ENCODE measurements at regions not wholly inside any gene's neighbourhood (a gene's known extent, or its start where the extent isn't known, plus 50 kb on each side); places are given as distances from the start of the nearest gene placed in this dataset.

DNA sequence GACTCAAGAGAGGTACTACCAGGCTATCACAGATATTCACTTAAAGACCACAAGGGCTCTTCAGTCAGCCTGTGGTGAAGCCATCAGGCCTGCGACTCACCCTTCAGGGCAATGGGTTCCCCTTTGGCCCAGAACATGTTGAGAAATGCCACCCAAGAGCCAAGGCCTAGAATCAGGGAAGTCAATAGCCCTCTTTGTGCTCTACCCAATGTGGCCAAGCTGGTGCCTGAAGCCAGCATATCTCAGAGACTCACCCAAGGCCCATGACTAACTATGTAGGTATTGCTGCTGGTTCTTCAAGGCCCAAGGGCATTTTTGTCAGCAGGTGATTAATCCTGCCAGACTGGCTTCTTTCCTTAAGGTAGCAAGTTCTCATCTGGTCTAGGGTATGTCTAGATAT is 338.9 kb upstream of the SETBP1 start:
- Histone ChIP-seq H3K9me3 (no peaks in the 10 kb centered on the region), H3K27me3 (no peaks in the 10 kb centered on the region), H3K4me1 (no peaks in the 10 kb centered on the region), H3K27ac (no peak overlapping the region), H3K36me3 (no peaks in the 10 kb centered on the region), H3K4me3 (no peak overlapping the region)
- no peak for DNase-seq
- no peak for TF ChIP-seq POLR2A (IDR thresholded peaks at IDR 0.05)
- TF ChIP-seq, protein P1, sequence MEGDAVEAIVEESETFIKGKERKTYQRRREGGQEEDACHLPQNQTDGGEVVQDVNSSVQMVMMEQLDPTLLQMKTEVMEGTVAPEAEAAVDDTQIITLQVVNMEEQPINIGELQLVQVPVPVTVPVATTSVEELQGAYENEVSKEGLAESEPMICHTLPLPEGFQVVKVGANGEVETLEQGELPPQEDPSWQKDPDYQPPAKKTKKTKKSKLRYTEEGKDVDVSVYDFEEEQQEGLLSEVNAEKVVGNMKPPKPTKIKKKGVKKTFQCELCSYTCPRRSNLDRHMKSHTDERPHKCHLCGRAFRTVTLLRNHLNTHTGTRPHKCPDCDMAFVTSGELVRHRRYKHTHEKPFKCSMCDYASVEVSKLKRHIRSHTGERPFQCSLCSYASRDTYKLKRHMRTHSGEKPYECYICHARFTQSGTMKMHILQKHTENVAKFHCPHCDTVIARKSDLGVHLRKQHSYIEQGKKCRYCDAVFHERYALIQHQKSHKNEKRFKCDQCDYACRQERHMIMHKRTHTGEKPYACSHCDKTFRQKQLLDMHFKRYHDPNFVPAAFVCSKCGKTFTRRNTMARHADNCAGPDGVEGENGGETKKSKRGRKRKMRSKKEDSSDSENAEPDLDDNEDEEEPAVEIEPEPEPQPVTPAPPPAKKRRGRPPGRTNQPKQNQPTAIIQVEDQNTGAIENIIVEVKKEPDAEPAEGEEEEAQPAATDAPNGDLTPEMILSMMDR (IDR thresholded peaks at IDR 0.05): no peak

DNA sequence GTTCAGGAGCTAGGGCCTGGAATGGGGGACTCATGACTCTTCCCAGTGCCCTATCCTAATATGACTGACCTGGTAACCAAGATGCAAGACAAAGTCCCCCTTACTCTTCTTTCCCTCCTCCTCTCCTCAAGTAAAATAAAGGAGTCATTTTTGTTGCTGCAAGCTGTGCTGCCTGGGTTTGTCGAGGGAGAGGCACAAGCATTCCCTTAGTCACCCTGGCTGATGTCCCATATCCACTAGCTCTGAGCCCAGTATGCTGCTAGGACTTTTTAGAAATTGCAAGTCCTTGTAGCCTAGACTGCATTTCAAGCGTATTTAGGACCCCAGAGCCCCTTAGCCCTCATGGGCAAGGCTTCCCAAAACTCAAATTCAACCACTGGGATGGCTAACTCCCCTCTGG is 338.5 kb upstream of the SETBP1 start:
- no peak overlapping the region for H3K4me3 ChIP-seq
- DNase-seq: no peak

DNA sequence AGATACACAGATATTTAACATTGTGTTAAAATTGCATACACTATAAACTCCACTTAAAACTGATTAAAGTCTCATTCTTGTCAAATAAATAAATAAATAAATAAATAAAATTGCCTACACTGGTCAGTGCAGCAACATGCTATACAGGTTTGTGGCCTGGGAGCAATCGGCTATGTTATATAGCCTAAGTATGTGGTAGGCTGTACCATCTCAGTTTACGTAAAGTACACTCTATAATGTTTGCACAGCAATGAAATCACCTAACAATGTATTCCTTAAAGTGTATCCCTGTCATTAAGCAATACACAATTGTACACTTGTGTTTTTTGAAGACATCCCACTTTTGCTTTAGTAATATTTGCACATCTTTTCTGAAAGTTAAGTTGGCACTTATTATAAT is 337.7 kb upstream of the SETBP1 start:
- TF ChIP-seq POLR2A (IDR thresholded peaks at IDR 0.05): no peak
- TF ChIP-seq, protein P1 (IDR thresholded peaks at IDR 0.05): no peak

More for the DNA sequence above, 338.5 kb upstream of the SETBP1 start:
- H3K4me1 ChIP-seq: no peaks in the 10 kb centered on the region
- TF ChIP-seq, protein P1 (IDR thresholded peaks at IDR 0.05): no peak
- no peak for TF ChIP-seq POLR2A (IDR thresholded peaks at IDR 0.05)
- no peaks in the 10 kb centered on the region for H3K9me3 ChIP-seq
- no peak overlapping the region for H3K27ac ChIP-seq
- no peaks in the 10 kb centered on the region for H3K36me3 ChIP-seq
- no peaks in the 10 kb centered on the region for H3K27me3 ChIP-seq

DNA sequence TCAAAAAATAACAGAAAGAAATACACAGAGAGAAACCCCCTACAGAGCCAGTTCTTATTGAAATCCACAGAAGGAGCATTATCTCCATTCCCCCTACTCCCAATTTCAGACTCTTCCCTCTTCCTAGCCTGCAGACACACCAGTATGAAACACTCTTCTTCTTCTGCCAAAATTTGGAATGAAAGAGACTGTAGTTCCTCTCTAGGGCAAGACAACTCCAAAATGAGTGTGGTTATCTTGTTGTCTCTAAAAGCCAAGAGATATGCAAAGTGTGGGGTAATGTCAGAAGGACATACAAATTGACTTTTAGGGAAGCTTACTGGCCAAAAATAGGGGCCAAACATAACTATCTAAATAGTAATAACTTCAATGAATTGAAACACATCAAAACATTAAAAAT is 337.1 kb upstream of the SETBP1 start:
- Histone ChIP-seq H3K27me3 (no peaks in the 10 kb centered on the region), H3K36me3 (no peaks in the 10 kb centered on the region), H3K4me3 (no peak overlapping the region), H3K9me3 (no peaks in the 10 kb centered on the region), H3K4me1 (no peaks in the 10 kb centered on the region), H3K27ac (no peak overlapping the region)
- TF ChIP-seq, protein P1 (IDR thresholded peaks at IDR 0.05): no peak
- TF ChIP-seq POLR2A (IDR thresholded peaks at IDR 0.05): no peak
- DNase-seq: no peak

More for the DNA sequence above, 337.7 kb upstream of the SETBP1 start:
- no peak overlapping the region for H3K27ac ChIP-seq
- no peaks in the 10 kb centered on the region for H3K27me3 ChIP-seq
- H3K9me3 ChIP-seq: no peaks in the 10 kb centered on the region
- no peak for DNase-seq
- no peak overlapping the region for H3K4me3 ChIP-seq
- no peaks in the 10 kb centered on the region for H3K4me1 ChIP-seq
- no peaks in the 10 kb centered on the region for H3K36me3 ChIP-seq

DNA sequence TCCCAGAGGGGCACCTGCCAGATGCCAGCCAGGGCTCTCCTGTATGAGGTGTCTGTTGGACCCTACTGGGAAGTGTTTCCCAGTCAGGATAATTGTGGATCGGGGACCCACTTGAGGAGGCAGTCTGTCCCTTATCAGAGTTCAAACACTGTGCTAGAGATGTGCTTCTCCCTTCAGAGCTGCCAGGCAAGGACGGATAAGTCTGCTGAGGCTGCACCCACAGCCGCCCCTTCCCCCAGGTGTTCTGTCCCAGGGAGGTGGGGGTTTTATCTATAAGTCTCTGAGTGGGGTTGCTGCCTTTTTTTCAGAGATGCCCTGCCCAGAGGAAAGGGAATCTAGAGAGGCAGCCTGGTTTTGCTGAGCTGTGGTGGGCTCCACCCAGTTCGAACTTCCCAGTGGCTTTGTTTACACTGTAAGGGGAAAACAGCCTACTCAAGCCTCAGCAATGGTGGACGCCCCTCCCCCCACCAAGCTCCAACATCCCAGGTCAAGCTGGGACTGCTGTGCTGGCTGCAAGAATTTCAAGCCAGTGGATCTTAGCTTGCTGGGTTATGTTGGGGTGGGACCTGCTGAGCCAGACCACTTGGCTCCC is 324.0 kb upstream of the SETBP1 start:
- no peak for DNase-seq
- no peaks in the 10 kb centered on the region for H3K4me1 ChIP-seq

More for the DNA sequence above, 324.0 kb upstream of the SETBP1 start:
- Histone ChIP-seq H3K4me3 (no peak overlapping the region), H3K27me3 (no peaks in the 10 kb centered on the region), H3K36me3 (no peaks in the 10 kb centered on the region), H3K27ac (no peak overlapping the region), H3K9me3 (no peaks in the 10 kb centered on the region)
- TF ChIP-seq POLR2A (IDR thresholded peaks at IDR 0.05): no peak
- TF ChIP-seq, protein P1 (IDR thresholded peaks at IDR 0.05): no peak

All from Peyer's patch (tissue), 4 donors.